NOMO-1 treated with dmso at 0.1 percent for 144 hours (cell line): ENCODE measurements at regions not wholly inside any gene's neighbourhood (a gene's known extent, or its start where the extent isn't known, plus 50 kb on each side); places are given as distances from the start of the nearest gene placed in this dataset.

ENCODE experiments used
- DNase-seq: peaks from one replicate; lab custom pipeline; 2025; ENCODE audit not compliant: unreplicated experiment; lab: John Stamatoyannopoulos, UW

DNA sequence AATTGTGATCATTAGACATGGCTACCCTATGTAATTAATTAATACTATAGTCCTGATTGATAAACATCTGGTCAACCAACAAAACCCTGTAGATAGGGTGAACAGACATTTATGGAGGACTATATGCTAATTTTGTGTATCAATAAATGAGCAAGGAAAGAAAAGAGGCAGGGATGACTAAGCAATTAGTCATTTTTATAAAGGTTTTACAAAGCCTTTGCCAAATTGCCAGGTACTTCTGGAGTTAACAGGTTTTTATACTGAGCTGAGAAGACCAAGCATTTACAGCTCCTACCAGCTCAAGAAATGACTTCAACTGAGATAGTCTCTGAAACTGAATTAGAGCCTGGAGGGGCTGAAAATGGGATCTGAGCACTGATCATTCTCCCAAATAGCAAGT, 186.8 kb upstream of the PRR20A start:
- no peak for DNase-seq

DNA sequence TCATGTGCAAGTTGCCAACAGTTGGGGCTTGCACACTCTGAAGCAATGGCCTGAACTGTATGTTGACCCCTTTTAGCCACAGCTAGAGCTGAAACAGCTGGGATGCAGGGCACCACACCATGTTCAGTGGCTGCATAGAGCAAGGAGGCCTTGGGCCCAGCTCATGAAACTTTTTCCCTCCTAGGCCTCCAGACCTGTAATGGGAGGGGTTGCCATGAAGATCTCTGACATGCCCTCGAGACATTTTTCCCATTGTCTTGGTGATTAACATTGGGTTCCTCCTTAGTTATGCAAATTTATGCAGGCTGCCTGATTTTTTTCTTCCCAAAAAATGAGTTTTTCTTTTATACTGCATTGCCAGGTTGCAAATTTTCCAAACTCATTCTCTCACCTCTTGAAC, 165.1 kb upstream of the PRR20A start:
- no peak for DNase-seq

DNA sequence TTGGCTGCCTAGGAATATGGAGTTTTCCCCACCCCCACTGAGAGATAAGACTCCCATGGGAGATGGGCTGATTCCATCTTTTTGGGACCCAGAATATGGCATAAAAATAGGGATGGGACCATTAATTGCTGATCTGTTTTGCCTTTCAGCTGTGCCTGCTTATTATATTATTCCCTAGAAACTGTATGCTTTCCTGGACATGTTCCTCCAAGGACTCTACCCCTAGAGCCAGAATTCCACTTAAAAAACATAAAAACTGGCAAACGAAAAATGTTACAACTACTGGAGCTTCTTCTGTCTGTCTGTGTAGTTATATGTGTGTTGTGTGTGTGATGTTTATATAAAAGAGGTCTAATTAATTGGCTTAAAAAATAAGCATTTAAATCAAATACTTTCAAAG, 159.9 kb upstream of the PRR20A start:
- no peak for DNase-seq

DNA sequence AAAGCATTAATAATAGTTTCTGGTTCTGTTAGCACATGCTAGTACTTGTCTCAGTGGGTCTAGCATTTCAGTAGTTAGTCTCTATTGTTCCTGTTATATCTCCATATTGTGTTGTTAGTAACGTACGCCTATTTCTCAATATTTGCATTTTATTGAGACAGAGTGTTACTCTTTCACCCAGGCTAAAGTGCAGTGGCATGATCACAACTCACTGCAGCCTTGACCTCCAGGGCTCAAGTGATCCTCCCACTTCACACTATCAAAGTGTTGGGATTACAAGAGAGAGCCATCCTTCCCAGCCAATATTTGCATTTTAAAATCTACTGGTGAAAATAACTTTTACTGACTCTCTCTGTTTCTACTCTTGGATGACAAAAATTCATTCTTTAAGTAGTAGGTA, 154.6 kb upstream of the PRR20A start:
- DNase-seq = no peak

DNA sequence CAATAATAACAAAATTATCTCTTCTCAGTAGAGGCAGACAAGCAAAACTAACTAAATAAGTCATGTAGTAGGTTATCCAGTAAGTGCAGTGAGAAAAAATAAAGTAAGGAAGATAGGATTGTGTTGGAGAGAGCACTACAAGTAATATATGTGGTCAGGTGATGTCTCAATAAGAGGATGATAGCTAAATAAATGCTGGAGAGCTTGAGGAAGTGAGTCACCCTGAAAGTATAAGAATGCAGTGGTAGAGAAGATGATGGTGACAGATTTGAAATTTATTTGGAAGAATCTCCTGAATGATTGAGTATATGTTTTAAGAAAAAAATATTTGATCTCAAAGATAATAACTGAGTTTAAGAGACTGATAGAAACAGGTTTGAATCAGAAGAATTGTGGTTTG, 152.2 kb upstream of the PRR20A start:
- no peak for DNase-seq

DNA sequence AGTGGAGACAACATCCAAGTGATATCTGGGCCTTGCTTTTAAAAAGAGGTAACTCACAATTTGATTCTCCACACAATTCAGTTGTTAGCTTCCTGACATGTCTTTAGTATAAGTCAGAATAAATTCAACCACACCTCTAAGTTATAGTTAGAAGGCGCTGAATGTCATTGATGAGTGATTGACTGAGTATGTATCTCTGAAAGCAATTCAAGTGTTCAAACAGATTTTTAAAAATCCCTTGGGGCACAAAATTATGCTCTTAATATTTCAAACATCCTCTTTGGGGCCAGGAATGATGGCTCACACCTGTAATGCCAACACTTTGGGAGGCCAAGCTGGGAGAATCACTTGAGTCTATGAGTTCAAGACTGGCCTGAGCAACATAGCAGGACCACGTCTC, 137.0 kb upstream of the PRR20A start:
- no peak for DNase-seq

DNA sequence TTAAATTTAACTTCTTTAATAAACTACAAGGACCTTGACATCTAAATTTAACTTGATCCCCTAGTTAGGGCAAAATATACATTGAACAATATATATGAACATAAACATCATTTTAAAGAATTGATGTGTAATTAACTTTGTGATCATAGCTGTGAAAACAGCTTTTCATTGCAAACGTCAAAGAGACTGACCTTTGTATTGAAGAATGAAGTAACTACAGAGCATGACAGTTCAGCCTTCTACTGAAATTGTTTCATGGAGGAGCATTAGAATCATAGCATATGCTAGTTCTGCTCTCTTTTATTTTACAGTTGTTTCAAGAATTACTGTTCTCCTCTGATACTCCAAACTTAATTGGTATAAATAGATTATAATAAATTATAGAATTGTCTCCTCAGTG, 123.4 kb upstream of the PRR20A start:
- no peak for DNase-seq

DNA sequence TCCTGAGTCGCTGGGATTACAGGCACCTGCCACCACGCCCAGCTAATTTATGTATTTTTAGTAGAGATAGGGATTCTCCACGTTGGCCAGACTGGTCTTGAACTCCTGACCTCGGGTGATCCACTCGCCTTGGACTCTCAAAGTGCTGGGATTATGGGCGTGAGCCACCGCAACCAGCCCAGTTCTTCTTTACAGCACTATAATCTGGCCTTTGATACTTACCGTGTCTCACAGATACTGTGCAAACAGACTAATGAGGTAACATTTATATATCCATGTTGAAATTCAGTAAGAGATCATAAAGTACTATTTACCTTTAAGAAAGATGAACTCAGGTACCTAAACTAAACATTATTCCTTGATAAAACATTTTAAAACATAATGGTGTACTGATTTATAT, 121.8 kb upstream of the PRR20A start:
- no peak for DNase-seq

DNA sequence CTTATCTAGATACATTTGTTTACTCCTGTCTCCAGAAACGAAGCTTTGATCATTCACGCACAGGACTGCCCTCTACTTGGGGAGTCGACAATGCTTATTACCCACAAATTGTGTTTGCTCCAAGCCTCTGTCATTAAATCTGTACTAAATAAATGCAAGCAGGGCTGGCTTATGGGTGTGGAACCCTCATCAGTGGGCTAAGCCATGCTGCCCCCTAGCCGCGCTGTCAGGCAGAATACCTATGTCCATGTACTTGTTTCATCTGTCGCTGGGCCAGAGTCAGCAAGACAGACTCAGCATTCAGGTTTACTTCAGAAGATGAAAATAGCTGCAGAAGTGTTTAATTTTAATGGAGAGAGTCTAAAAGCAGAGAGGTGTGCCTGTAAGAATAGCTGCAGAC, 110.0 kb upstream of the PRR20A start:
- DNase-seq = no peak

DNA sequence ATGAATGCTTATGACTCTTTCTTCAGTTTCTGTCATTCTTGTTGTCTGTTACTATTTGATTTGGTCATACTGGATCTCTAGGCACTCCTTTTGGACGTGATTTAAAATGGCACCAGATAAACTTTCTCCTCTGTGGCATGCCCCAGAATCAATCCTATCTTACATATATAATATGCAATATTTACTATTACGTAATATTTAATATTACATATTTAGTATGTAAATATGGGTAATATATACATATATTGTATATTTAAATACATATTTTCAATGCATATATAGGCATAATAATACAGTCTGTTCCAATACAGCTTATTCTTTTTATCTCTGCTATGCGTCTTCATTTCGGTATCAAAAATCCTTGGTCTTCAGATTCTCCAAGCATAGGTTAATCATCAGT, 104.4 kb upstream of the PRR20A start:
- no peak for DNase-seq

DNA sequence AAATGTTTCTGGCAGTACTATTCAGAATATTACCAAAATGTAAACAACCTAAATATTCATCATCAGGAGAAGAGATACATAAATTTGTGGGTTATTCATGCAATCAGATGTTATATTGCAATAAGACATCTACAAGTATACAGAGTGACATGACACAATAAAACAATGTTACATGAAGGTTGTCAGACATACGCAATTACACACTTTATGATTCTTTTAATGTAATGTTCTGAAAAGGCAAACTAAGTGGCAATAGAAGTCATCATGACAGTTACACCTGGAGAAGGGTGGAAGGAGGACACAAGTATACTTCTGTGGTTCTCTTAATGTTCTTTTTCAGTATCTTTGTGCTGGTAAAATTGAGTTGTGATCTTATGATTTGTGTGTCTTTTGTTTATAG, 95.8 kb upstream of the PRR20A start:
- DNase-seq = no peak

DNA sequence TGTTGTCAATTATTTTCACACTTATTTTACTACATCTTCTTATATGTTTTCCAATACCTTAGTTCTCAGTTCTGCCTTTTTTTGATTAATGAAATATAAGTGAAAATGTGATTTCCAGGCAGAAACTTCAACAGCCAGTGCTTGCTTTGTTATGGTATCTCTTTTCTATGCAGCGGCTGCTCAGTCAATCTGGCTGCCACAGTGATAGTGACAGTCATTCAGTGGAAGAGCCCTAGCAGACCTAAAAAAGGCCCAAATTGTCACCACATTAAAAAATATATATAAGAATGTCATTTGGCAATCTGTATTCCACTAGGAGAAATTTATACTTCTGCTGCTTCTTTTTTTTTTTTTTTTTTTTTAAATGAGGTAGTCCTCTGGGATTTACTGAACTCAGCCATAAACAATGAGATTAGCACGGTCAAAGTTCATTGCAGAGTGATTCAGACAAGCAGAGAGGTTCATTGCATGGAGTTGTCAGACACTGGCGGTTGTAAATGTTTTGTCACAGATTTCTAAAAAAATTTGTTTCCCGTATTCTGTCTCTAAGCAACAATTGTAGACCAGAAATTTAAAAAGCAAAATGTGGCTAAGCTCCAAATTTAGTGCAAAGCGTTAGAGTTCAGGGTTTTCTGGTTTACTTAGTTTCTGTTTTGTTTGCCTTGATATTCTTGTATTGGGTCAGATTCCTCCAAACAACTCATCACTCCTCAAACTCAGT, 94.7 kb upstream of the PRR20A start:
- DNase-seq = no peak

DNA sequence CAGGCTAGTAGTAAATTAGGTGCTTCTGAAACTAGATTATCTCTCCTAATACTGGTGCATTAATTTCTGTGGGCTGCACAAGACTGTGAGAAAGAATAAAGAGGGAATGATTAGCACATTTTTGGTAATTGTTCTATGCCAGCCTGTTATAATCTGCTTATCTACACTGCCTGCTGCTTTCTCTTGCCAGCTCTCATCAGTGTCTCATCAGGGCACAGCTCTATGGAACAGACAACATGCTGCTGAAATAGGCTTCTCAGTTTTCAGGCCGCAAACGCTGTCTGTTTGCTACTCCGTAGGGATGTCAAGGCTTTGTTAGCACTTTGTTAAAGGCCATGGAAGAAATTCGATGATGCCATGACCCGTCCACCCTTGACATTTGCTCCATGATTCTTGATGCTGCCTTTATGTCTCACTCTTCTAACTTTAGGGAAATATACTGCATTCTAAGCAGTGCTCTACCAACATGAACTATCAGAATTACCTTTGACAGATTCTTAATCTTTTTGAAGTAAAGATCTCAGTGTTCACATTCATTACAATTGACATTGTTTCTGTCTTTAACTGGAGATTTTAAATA, 84.0 kb upstream of the PRR20A start:
- DNase-seq = no peak

DNA sequence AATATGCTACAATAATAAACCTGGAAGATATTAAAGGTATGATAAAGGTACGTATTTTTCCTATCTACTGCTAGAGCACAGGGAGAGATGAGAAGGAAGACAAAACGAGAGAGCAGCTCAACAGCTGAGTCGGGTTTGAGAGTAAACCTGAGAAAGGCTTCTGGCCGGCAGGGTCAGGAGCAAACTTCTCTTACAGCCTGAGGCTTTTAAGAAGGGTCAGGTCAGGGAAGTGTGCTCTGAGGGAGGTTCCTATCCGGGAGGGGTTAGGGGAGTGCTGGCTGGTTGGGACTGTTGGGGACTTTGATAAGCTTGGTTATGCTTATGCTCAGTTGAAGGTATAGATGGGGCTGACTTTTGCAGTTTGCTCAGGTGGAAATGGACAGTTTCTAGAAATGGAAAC, 77.7 kb upstream of the PRR20A start:
- no peak for DNase-seq

DNA sequence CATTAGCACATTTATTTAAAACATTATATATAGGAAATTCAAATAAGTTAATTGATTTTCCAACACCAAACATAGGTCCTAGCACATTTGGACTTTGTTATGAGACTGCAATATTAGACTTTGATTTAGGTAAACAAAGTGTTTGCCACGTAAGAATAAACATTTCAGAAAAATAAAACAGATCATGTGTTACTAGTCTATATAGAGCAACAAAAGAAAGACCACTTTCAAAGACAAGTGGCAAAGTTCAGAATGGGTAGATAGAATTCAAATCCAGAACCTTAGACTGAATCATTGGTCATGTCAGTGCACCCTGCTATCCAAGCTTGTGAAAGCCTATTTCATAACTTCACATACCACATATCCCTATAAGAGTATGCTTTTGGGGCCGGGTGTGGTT, 66.7 kb upstream of the PRR20A start:
- DNase-seq = no peak

DNA sequence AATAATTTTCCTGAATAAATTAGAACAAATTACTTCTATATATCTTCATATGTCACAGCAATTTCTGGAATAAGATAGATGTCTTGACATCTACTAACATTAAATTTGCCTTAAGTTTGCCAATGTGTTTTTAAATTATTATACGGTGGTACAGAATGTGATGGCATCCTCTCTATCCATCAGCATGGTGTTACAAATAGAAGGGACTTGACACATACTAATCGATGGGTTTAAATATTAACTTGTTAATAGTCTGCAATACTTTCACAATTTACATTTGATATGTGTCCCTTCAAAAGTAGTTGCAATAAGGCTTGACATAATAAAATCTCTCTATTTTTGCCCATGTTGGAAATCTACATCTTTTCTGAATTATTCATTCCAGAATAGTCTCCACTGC, 65.1 kb upstream of the PRR20A start:
- DNase-seq = no peak

DNA sequence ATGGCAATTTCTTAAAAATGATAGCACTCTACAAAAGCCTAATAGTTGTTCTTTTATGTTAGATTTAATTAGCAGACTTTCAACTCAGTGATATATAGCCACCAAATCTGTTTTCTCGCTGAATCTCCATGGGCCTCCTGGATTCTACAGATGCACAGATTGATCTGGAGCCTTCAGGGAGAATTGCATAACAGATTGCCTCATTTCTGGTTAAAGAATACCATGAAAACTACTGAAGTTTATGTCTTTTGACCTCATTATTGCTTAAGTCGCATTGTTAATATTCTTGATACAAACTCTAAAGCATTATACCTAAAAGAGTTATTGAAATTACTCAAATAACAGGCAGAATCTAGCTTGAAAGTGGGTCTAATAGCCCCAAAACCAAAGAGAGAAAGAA, 53.7 kb upstream of the PRR20A start:
- DNase-seq = no peak
